Effector memory CD8-positive, alpha-beta T cell (primary cell): ENCODE measurements at regions not wholly inside any gene's neighbourhood (a gene's known extent, or its start where the extent isn't known, plus 50 kb on each side); places are given as distances from the start of the nearest gene placed in this dataset.

Source experiments
- ATAC-seq: fragments of 150-1000 bp; cut with Tn5 transposase; replicated peaks from 2 replicates; pipeline ENCODE4 v1.10.0; 2021; ENCODE audit warnings: mild to moderate bottlenecking, moderate library complexity
- DNase-seq, 3 experiments: peaks; one replicate each; pipeline ENCODE4 v3.0.0; 2021
- H3K27ac Mint-ChIP-seq, 2 donors: one replicate each; pipeline ENCODE4 v1.8.0; 2022; ENCODE audit warnings: mild to moderate bottlenecking in 2 of 2, mixed read lengths in 2 of 2, moderate library complexity in 2 of 2
- H3K27me3 Mint-ChIP-seq, 2 donors: one replicate each; pipeline ENCODE4 v1.8.0; 2022; ENCODE audit warnings: mixed read lengths in 2 of 2
- H3K36me3 Mint-ChIP-seq: one replicate; pipeline ENCODE4 v1.8.0; 2022; ENCODE audit warnings: mild to moderate bottlenecking, moderate library complexity, mixed read lengths; ENCODE audit not compliant: insufficient read depth
- H3K4me1 Mint-ChIP-seq, 2 donors: one replicate each; pipeline ENCODE4 v1.8.0; 2022; ENCODE audit warnings: low read depth in 2 of 2, mixed read lengths in 2 of 2
- H3K4me3 Mint-ChIP-seq, 2 donors: one replicate each; pipeline ENCODE4 v1.8.0; 2022; ENCODE audit warnings: mild to moderate bottlenecking in 2 of 2, mixed read lengths in 2 of 2, moderate library complexity in 2 of 2
- H3K9me3 Mint-ChIP-seq, 2 donors: one replicate each; pipeline ENCODE4 v1.8.0; 2022; ENCODE audit warnings: mixed read lengths in 2 of 2

DNA sequence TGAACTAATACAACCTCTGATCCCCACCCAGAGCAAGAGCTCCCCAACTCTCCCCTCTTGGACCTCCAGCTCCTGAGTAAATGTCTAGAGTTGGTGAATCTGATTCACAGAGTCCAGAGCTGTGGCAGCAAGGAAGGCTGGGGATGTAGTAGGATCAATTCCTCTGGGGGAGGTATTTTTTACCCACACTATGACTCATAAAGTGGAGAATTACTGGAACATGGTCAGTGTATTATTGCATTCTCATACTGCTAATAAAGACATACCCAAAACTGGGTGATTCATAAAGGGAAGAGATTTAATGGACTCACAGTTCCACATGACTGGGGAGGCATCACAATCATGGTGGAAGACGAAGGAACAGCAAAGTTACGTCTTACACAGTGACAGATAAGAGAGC, 496.7 kb downstream of the EFNB2 start:
- no peak for ATAC-seq
- H3K4me1 Mint-ChIP-seq: no peaks in the 10 kb centered on the region
- H3K36me3 Mint-ChIP-seq: no peaks in the 10 kb centered on the region
- no peak for DNase-seq
- H3K4me3 Mint-ChIP-seq: no peak overlapping the region
- peaks cover 2 to 12% of the 10 kb centered on the region in 2 donors for H3K9me3 Mint-ChIP-seq
- H3K27ac Mint-ChIP-seq: no peak overlapping the region
- H3K27me3 Mint-ChIP-seq: no peaks in the 10 kb centered on the region

DNA sequence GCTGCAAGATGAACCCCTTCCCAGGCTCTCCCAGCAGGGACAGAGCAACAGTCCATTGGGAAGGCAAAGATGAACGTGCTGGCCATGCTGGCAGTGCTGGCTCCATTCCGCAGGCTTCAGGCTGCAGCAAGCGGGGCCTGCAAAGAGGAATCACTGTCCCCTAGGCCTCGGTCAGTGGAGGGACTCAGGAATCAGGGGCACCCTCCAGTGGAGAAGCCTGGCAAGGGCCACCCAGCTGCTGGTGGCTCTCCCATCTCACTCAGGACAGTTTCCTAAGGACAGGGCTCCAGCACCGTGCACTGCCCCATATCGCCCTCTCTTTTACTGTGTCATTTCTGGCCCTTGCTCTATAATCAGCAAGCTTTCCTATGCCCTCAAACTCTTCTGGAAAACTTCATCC, 498.6 kb downstream of the EFNB2 start:
- Mint-ChIP-seq H3K9me3 (peaks cover 2 to 12% of the 10 kb centered on the region in 2 donors), H3K27me3 (no peaks in the 10 kb centered on the region), H3K4me1 (no peaks in the 10 kb centered on the region), H3K36me3 (no peaks in the 10 kb centered on the region), H3K4me3 (no peak overlapping the region), H3K27ac (peak overlapping the region in 1 of 2 donors; percentile 32)
- no peak for ATAC-seq
- no peak for DNase-seq

DNA sequence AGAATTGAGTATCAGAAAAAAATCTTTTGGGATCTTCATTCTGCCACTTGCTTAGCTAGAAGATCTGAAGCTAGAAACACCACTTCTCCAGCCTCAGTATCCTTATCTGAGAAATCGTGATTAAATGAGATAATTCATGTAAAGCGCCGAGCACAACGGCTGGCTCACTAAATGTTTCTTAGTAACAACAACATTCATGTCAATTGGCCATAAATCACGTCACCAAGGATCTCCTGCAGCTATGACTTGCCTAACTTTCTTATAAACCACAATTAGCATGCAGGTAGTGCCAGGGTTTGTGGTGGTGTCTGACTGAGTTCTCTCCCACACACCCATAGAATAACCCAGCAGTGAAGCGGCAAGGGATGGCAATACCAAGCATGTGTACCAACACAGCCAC, 501.3 kb downstream of the EFNB2 start:
- Mint-ChIP-seq H3K36me3 (no peaks in the 10 kb centered on the region), H3K27ac (no peak overlapping the region), H3K4me3 (no peak overlapping the region), H3K4me1 (no peaks in the 10 kb centered on the region), H3K9me3 (peaks cover under 1 to 2% of the 10 kb centered on the region in 2 donors), H3K27me3 (no peaks in the 10 kb centered on the region)
- DNase-seq (no peak), ATAC-seq (no peak)

DNA sequence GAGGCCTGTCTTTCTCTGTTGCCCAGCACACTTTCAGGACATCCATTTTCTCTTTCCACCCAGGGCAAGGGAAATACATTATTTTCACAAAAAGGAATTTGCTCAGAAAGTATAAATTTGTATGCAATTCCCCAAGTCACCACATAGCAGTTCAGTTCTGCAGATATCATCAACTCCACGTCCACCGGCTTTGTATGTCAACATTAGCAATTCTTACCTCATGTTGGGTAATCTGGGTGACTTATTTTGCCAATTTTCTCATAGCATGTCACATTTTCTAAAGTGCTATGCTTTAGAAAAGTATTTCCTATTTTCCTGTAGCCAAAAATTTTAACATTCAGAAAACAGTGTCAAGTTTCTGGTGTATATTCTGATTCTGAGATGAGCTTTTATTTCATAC, 501.8 kb downstream of the EFNB2 start:
- H3K9me3 Mint-ChIP-seq: peaks cover 0 to 2% of the 10 kb centered on the region in 2 donors
- H3K36me3 Mint-ChIP-seq: no peaks in the 10 kb centered on the region
- no peak for ATAC-seq
- no peaks in the 10 kb centered on the region for H3K4me1 Mint-ChIP-seq
- H3K27me3 Mint-ChIP-seq: no peaks in the 10 kb centered on the region
- no peak overlapping the region for H3K4me3 Mint-ChIP-seq
- DNase-seq: no peak
- no peak overlapping the region for H3K27ac Mint-ChIP-seq

DNA sequence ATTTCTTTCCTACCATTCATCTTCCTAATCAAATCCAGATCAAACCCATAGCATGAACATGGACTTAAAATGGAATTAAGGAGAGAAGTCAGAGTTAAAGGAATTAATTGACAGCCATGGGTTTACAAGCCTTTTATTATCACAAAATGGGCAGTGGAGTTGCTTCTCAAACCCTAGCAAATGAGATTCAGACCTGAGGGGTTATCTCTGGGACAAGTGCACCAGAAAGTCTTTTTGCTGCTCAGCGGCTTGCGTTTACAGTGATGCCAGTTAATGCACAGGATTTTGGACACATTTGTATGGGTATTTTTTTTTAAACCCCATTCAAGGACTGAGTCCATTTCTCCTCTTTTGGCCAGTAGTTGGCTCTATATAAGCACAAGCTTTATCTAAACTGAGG, 503.0 kb downstream of the EFNB2 start:
- Mint-ChIP-seq H3K27ac (no peak overlapping the region), H3K9me3 (no peaks in the 10 kb centered on the region), H3K4me3 (no peak overlapping the region), H3K4me1 (no peaks in the 10 kb centered on the region), H3K36me3 (no peaks in the 10 kb centered on the region), H3K27me3 (no peaks in the 10 kb centered on the region)
- no peak for DNase-seq
- ATAC-seq: no peak

DNA sequence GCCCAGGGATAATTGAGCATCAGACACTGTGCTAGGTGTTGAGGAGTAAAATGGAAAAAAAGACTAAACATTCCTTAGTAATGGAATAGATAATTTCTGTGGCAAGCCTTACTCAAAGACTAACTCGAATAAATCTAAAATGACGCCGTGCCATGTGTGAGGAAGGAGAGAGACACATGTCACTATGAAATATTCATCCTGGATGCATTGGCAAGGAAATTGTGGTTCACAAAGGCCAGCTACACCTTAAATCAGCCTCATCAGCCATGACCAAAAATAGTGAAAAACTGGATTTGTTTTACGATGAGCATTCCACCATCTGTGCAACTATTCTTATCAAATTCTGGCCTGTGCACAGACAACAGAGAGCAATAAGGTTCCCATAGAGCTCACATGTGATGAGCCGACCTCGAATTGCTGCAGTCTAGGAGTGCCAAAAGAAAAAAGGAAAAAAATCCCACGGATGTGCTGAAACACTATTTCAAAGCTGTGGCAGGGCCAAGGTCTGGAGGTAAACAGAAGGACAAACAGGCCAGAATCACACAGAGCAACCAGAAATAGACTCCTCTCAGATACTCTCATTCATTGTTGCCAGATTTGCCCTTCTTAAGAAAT, 505.7 kb downstream of the EFNB2 start:
- DNase-seq: no peak
- no peak overlapping the region for H3K4me3 Mint-ChIP-seq

DNA sequence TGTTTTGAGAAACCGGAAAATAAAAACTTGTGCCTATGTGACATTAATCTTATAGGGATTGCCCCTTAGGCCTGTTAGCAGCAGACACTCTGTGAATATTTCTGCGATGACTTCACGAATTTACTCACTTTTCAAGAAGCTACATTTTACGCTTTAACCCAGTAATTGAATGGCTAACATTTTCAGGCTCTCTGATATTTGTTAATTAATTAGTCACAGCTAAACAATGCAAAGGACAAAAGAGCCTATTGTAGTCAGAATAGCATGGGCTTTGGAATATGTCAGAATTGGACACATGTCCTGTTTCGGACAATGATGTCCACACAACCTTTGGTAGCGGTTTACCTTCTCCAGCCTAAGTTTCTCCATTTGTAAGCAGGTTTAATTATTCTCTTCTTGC, 506.6 kb downstream of the EFNB2 start:
- H3K9me3 Mint-ChIP-seq: peaks cover 2 to 6% of the 10 kb centered on the region in 2 donors
- ATAC-seq (no peak), DNase-seq (no peak)
- H3K27me3 Mint-ChIP-seq: no peaks in the 10 kb centered on the region
- H3K4me3 Mint-ChIP-seq: no peak overlapping the region
- H3K27ac Mint-ChIP-seq: no peak overlapping the region
- H3K36me3 Mint-ChIP-seq: no peaks in the 10 kb centered on the region
- no peaks in the 10 kb centered on the region for H3K4me1 Mint-ChIP-seq

More for the DNA sequence above, 505.7 kb downstream of the EFNB2 start:
- Mint-ChIP-seq H3K36me3 (no peaks in the 10 kb centered on the region), H3K4me1 (no peaks in the 10 kb centered on the region), H3K9me3 (no peaks in the 10 kb centered on the region), H3K27me3 (no peaks in the 10 kb centered on the region), H3K27ac (no peak overlapping the region)
- no peak for ATAC-seq

DNA sequence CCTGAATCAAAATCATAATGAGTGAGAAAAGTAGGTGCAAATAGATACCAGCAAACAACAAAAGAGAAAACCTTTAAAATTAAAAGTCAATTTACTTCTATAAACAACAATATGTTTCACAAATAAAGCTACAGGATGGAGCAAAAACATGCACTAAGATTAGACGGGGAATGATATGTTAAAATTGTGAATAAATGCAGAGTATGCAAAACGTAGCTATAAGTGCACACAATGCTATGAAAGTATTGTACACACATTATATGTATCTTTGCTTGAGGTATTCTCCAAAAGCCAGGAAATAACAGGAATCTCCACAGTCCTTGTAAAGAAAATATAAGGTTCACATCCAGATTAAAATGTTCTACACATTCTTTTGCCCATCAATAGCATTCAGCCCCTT, 523.9 kb downstream of the EFNB2 start:
- no peak overlapping the region for H3K27ac Mint-ChIP-seq
- peaks cover 0 to 3% of the 10 kb centered on the region in 2 donors for H3K9me3 Mint-ChIP-seq
- H3K4me3 Mint-ChIP-seq: no peak overlapping the region
- ATAC-seq (no peak), DNase-seq (no peak)
- no peaks in the 10 kb centered on the region for H3K27me3 Mint-ChIP-seq
- no peaks in the 10 kb centered on the region for H3K4me1 Mint-ChIP-seq
- H3K36me3 Mint-ChIP-seq: no peaks in the 10 kb centered on the region

DNA sequence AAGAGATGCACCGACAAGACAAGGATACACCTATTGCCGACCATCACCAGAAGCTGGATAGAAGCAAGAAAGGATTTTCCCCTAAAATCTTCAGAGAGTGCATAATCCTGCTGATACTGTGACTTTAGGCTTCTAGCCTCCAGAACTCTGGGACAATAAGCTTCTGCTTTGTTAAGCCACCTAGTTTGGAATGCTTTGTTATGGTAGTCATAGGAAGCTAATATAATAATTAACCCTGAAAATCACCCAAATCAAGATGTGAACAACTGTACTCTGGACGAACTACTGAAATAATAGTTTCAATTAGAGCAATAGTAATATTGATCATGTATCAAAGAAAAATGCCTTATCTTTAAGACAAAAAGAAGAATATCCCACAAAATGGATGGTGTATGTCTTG, 524.6 kb downstream of the EFNB2 start:
- H3K27ac Mint-ChIP-seq: no peak overlapping the region
- no peaks in the 10 kb centered on the region for H3K27me3 Mint-ChIP-seq
- H3K4me3 Mint-ChIP-seq: no peak overlapping the region
- H3K4me1 Mint-ChIP-seq: no peaks in the 10 kb centered on the region
- DNase-seq (no peak), ATAC-seq (no peak)
- H3K9me3 Mint-ChIP-seq: peaks cover 0 to 3% of the 10 kb centered on the region in 2 donors
- H3K36me3 Mint-ChIP-seq: no peaks in the 10 kb centered on the region

DNA sequence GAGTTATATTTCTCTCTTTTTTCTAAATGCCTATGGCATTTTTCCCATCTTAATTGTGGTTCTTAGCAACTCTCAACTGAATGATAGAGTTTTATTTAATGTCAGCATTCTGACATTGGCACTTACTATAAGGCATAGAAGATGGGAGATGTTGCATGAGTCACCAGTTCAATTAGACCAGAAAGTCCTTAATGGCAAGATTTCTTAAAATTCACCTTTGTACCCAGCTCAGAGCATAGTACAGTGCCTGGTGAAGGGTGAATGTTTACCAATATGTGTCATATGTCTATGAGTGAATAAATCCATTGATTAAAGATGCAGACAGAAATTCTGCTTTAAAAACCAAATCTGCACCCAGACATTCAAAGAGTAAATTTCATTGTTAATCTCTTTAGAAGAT, 526.9 kb downstream of the EFNB2 start:
- no peak for DNase-seq
- H3K27me3 Mint-ChIP-seq: no peaks in the 10 kb centered on the region
- peaks cover 0 to 5% of the 10 kb centered on the region in 2 donors for H3K9me3 Mint-ChIP-seq
- H3K4me1 Mint-ChIP-seq: no peaks in the 10 kb centered on the region
- no peaks in the 10 kb centered on the region for H3K36me3 Mint-ChIP-seq
- no peak overlapping the region for H3K4me3 Mint-ChIP-seq
- H3K27ac Mint-ChIP-seq: no peak overlapping the region
- ATAC-seq: no peak

DNA sequence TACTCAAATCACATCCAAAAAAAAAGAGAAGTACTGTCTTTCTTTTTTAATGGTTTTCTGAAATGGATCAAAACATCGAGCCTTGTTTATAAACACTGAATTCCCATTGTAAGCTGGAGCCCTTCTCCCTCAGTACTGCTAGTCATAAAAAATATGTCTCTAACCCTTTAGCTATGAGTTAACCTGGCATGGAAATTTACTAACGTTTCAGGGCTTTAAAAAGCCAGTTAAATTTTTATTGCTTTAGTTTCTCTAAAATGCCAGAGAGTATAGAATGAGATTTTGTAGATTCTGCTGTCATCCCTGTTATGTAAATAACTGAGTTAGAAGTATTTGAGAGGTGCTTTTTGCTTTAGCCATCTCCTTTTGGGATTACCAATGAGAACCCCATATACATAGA, 528.3 kb downstream of the EFNB2 start:
- H3K27ac Mint-ChIP-seq: no peak overlapping the region
- H3K27me3 Mint-ChIP-seq: no peaks in the 10 kb centered on the region
- no peaks in the 10 kb centered on the region for H3K36me3 Mint-ChIP-seq
- no peaks in the 10 kb centered on the region for H3K4me1 Mint-ChIP-seq
- no peak for DNase-seq
- peaks cover 0 to 5% of the 10 kb centered on the region in 2 donors for H3K9me3 Mint-ChIP-seq
- ATAC-seq: no peak
- no peak overlapping the region for H3K4me3 Mint-ChIP-seq

DNA sequence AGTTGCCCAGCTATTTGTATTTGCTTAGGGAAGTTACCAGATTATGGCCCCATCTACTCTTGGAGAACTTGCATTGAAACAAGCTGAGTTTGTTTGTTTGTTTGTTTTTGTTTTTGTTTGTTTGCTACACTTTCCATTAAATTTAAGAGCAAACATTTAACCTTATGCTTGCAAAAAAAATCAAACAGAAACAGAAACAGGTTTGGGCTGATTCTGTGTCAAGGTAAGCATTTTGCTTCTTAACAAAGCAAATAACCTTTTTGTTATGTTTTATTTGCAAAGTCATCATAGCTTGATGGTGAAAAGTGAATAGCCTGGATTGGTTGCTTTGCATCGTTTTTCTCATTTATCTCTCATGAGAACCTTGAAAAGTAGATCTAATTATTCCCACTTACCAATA, 531.8 kb downstream of the EFNB2 start:
- Mint-ChIP-seq H3K27me3 (no peaks in the 10 kb centered on the region), H3K36me3 (no peaks in the 10 kb centered on the region), H3K4me1 (no peaks in the 10 kb centered on the region), H3K9me3 (peaks cover 4 to 6% of the 10 kb centered on the region in 2 donors), H3K27ac (no peak overlapping the region), H3K4me3 (no peak overlapping the region)
- ATAC-seq: no peak
- DNase-seq: no peak

DNA sequence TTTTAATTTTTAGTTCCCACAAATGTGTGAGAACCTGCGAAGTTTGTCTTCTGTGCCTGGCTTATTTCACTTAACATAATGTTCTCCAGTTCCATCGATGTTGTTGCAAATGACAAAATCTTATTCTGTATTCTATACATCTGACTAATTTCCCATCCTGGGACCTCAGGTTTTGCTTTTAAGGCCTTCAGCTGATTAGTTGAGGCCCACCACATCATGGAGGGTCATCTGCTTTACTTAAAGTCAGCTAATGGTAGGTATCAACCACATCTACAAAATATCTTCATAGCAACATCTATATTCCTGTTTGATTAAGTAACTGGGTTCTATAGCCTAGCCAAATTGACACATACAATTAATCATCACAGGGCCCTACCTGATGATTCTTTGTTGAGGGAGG, 534.0 kb downstream of the EFNB2 start:
- Mint-ChIP-seq H3K9me3 (peaks cover 5 to 8% of the 10 kb centered on the region in 2 donors), H3K4me3 (no peak overlapping the region), H3K36me3 (no peaks in the 10 kb centered on the region), H3K27me3 (no peaks in the 10 kb centered on the region), H3K4me1 (no peaks in the 10 kb centered on the region), H3K27ac (no peak overlapping the region)
- DNase-seq (no peak), ATAC-seq (no peak)

DNA sequence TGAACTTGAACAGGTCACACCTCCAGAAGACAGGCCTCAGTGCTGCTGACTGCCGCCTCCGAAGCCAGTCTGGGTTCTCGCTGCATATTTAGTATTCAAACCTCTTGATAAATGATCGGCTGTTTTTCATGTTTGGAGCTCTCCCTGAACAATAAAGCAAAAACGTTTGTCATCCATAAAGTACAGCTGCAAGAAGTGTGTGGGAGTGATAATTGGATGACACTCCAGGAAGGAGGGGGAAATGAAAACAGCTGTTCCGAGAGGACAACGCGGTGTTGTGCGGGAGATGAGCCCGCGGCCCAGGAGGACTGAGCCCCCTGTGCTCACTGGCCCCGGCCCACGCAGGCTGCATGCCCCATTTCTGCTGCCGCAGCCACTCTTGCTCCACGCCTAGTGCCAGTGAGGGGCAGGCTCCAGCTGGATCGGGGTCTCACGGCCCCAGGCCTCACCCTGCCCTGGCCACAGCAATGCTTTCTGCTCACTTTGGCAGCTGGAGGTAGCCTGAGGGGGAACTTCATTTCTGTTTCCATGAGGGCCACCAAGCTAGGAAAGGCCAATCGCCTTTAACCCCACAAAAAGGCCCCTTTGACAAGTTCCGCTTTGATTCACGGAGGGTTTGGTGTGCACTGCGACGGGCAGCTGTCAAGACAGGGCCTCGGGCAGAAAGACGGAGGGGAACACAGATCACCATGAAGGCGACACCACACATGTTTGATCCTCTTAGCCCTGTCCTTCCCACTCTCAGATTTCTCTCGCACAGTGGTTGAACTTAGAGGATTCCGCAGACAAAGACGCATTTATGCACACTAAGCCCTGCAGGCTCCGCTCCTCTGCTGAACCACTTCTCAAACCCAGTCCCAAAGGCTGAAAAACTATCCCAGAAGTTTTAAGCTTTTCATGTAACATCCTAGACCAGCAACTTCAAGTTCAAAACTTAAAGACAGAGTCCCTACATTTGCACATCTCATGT, 537.6 kb downstream of the EFNB2 start:
- Mint-ChIP-seq H3K27ac (no peak overlapping the region), H3K4me1 (no peaks in the 10 kb centered on the region), H3K9me3 (peaks cover 7 to 8% of the 10 kb centered on the region in 2 donors), H3K36me3 (no peaks in the 10 kb centered on the region), H3K27me3 (no peaks in the 10 kb centered on the region), H3K4me3 (no peak overlapping the region)
- ATAC-seq: no peak
- DNase-seq: no peak
